NT2/D1 (cell line): ENCODE measurements at regions not wholly inside any gene's neighbourhood (a gene's known extent, or its start where the extent isn't known, plus 50 kb on each side); places are given as distances from the start of the nearest gene placed in this dataset.

Experiments
- SUZ12 ChIP-seq: IDR thresholded peaks from 2 replicates; pipeline ENCODE4 v1.6.1; 2011; ENCODE audit not compliant: insufficient read length, insufficient read depth; ENCODE audit errors: extremely low read depth
- YY1 ChIP-seq: IDR thresholded peaks from 2 replicates; pipeline ENCODE4 v1.6.1; 2011; ENCODE audit not compliant: insufficient read length, insufficient read depth
- ZNF274 ChIP-seq: IDR thresholded peaks from 2 replicates; pipeline ENCODE4 v1.6.1; 2011; ENCODE audit warnings: mild to moderate bottlenecking, low read depth, low read length

- TF ChIP-seq ZNF274 (no peak), YY1 (no peak), SUZ12 (no peak)
Observed at GRCh38 chr10:57960406-57960805, 307.3 kb downstream of the IPMK start.
